A549 (cell line): ENCODE measurements at regions not wholly inside any gene's neighbourhood (a gene's known extent, or its start where the extent isn't known, plus 50 kb on each side); places are given as distances from the start of the nearest gene placed in this dataset.

Experiments used
- BHLHE40 ChIP-seq: IDR thresholded peaks from 2 replicates; pipeline ENCODE4 v1.6.1; 2012; ENCODE audit warnings: low read depth, low read length, inconsistent platforms
- CHD2 ChIP-seq: fragments of 150-350 bp; IDR thresholded peaks from 2 replicates; pipeline ENCODE4 v1.6.1; 2014; ENCODE audit warnings: low read length; ENCODE audit not compliant: partially characterized antibody
- CTCF ChIP-seq: fragments of >200 bp; sonication (Bioruptor Twin); formaldehyde crosslinking; IDR thresholded peaks from 3 replicates; pipeline ENCODE4 v1.5.1; 2016
- EP300 ChIP-seq, 2 experiments: fragments of >200 bp; sonication (Bioruptor Twin); formaldehyde crosslinking; IDR thresholded peaks; 2 replicates in 1 of 2; 3 replicates in 1 of 2; pipeline ENCODE4 v1.6.1; 2016 to 2017
- HOXA7 ChIP-seq: fragments of 250-450 bp; sonication (Bioruptor Pico); IDR thresholded peaks from 2 replicates; pipeline ENCODE4 v1.5.0; 2020; ENCODE audit warnings: mild to moderate bottlenecking, moderate library complexity
- KDM1A ChIP-seq: fragments of 200-600 bp; sonication (generic); IDR thresholded peaks from 2 replicates; pipeline ENCODE4 v1.6.1; 2016; ENCODE audit warnings: low read depth, mild to moderate bottlenecking
- POLR2A ChIP-seq: IDR thresholded peaks from 2 replicates; pipeline ENCODE4 v1.6.1; 2012; ENCODE audit warnings: mild to moderate bottlenecking, low read length
- REST ChIP-seq: fragments of 200-600 bp; sonication (generic); IDR thresholded peaks from 2 replicates; pipeline ENCODE4 v1.6.1; 2016; ENCODE audit warnings: antibody characterized with exemption, mild to moderate bottlenecking, moderate library complexity
- TF ChIP-seq, protein P1 (sequence below): fragments of 450-650 bp; IDR thresholded peaks from 2 replicates; pipeline ENCODE4 v1.6.1; 2014; ENCODE audit warnings: antibody characterized with exemption

GRCh38 chr3:181178991-181179390 is 189.5 kb upstream of the DNAJC19 start:
- TF ChIP-seq EP300 (IDR thresholded peaks at IDR 0.05), result no peak
- no peak for TF ChIP-seq CTCF
- no peak for TF ChIP-seq BHLHE40
- no peak for TF ChIP-seq POLR2A
- TF ChIP-seq CHD2, result no peak
- no peak for TF ChIP-seq KDM1A
- TF ChIP-seq HOXA7 (CRISPR knock-in tag), result no peak
- TF ChIP-seq, protein P1, sequence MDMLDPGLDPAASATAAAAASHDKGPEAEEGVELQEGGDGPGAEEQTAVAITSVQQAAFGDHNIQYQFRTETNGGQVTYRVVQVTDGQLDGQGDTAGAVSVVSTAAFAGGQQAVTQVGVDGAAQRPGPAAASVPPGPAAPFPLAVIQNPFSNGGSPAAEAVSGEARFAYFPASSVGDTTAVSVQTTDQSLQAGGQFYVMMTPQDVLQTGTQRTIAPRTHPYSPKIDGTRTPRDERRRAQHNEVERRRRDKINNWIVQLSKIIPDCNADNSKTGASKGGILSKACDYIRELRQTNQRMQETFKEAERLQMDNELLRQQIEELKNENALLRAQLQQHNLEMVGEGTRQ, result no peak
- TF ChIP-seq REST, result no peak
